ENCODE measurements at regions not wholly inside any gene's neighbourhood (a gene's known extent, or its start where the extent isn't known, plus 50 kb on each side); places are given as distances from the start of the nearest gene placed in this dataset.

- in situ Hi-C loops (cut with HindIII; ENCODE audit: low pct_unique_long_range_greater_than_20kb, low sequenced_read_pairs), result no loop called here
- DNase-seq (ENCODE audit: low read depth, low spot score) (no peak), ATAC-seq (no peak)
- Histone ChIP-seq H3K4me1 (ENCODE audit: control insufficient read depth, insufficient read depth, low read length) (no peaks in the 10 kb centered on the region), H3K27me3 (ENCODE audit: control insufficient read depth, insufficient read depth, low read length) (no peaks in the 10 kb centered on the region), H3K27ac (ENCODE audit: low read length) (no peak overlapping the region), H3K9me3 (ENCODE audit: control insufficient read depth, insufficient read depth, low read depth, low read length) (no peaks in the 10 kb centered on the region), H3K36me3 (ENCODE audit: control insufficient read depth, insufficient read depth, low read length) (no peaks in the 10 kb centered on the region), H3K4me3 (ENCODE audit: low read depth in 2 of 2, low read length in 2 of 2) (no peak overlapping the region)
- no TSS peak for BruUV-seq (replicated peaks)
- ChIA-PET POLR2A (no interaction called here), CTCF (no interaction called here)
- no peak for TF ChIP-seq CTCF (IDR thresholded peaks at IDR 0.05)
- no peak for TF ChIP-seq POLR2AphosphoS5 (IDR thresholded peaks at IDR 0.05; ENCODE audit: low read depth, low read length)
- no peak for TF ChIP-seq SIN3A (IDR thresholded peaks at IDR 0.05; ENCODE audit: borderline replicate concordance, insufficient read depth, low read depth, low read length)
- no peak for TF ChIP-seq REST (IDR thresholded peaks at IDR 0.05; ENCODE audit: insufficient read depth in 1 of 2, low read depth in 2 of 2, low read length in 1 of 2)
- no peak for TF ChIP-seq TCF7L2 (IDR thresholded peaks at IDR 0.05; ENCODE audit: low read depth, low read length)
- intact Hi-C loops (cut with micrococcal nuclease; ENCODE audit: unreplicated experiment), result no loop called here
Observed at GRCh38 chr4:100288811-100289529, 98.7 kb upstream of the DDIT4L start.

- DNase-seq (ENCODE audit: low read depth, low spot score) (no peak), ATAC-seq (no peak)
- TF ChIP-seq SIN3A (IDR thresholded peaks at IDR 0.05; ENCODE audit: borderline replicate concordance, insufficient read depth, low read depth, low read length) (no peak), TCF7L2 (IDR thresholded peaks at IDR 0.05; ENCODE audit: low read depth, low read length) (no peak), CTCF (IDR thresholded peaks at IDR 0.05) (no peak), POLR2AphosphoS5 (IDR thresholded peaks at IDR 0.05; ENCODE audit: low read depth, low read length) (no peak), REST (IDR thresholded peaks at IDR 0.05; ENCODE audit: insufficient read depth in 1 of 2, low read depth in 2 of 2, low read length in 1 of 2) (no peak)
- ChIA-PET CTCF (no interaction called here), POLR2A (no interaction called here)
- BruUV-seq (replicated peaks), result no TSS peak
- Histone ChIP-seq H3K9me3 (ENCODE audit: control insufficient read depth, insufficient read depth, low read depth, low read length) (no peaks in the 10 kb centered on the region), H3K27ac (ENCODE audit: low read length) (no peak overlapping the region), H3K4me1 (ENCODE audit: control insufficient read depth, insufficient read depth, low read length) (no peaks in the 10 kb centered on the region), H3K4me3 (ENCODE audit: low read depth in 2 of 2, low read length in 2 of 2) (no peak overlapping the region), H3K36me3 (ENCODE audit: control insufficient read depth, insufficient read depth, low read length) (no peaks in the 10 kb centered on the region), H3K27me3 (ENCODE audit: control insufficient read depth, insufficient read depth, low read length) (no peaks in the 10 kb centered on the region)
- in situ Hi-C loops (cut with HindIII; ENCODE audit: low pct_unique_long_range_greater_than_20kb, low sequenced_read_pairs), result no loop called here
- intact Hi-C loops (cut with micrococcal nuclease; ENCODE audit: unreplicated experiment), result no loop called here
Observed at GRCh38 chr4:100288161-100288560, 97.9 kb upstream of the DDIT4L start.

Data from Panc1 (cell line).